Uterus (tissue), 2 donors: ENCODE measurements at regions not wholly inside any gene's neighbourhood (a gene's known extent, or its start where the extent isn't known, plus 50 kb on each side); places are given as distances from the start of the nearest gene placed in this dataset.

ENCODE experiments used
- CTCF ChIP-seq, 4 experiments: fragments of 200-600 bp in 2 of 4; fragments of 450-650 bp in 2 of 4; sonication (generic) in 2 of 4; IDR thresholded peaks; one replicate each; pipeline ENCODE4 v1.5.1; 2016 to 2019; ENCODE audit warnings: antibody characterized with exemption in 4 of 4, mild to moderate bottlenecking in 2 of 4, moderate library complexity in 1 of 4
- POLR2A ChIP-seq, 2 donors: fragments of 450-650 bp; IDR thresholded peaks; one replicate each; pipeline ENCODE4 v1.6.1; 2016; ENCODE audit warnings: antibody characterized with exemption in 2 of 2, mild to moderate bottlenecking in 1 of 2, moderate library complexity in 1 of 2

GRCh38 chr4:123315617-123316016 lies 81.0 kb upstream of the SPRY1 start:
- TF ChIP-seq CTCF (IDR thresholded peaks at IDR 0.05) (no peak), POLR2A (IDR thresholded peaks at IDR 0.05) (no peak)
